ENCODE measurements at regions not wholly inside any gene's neighbourhood (a gene's known extent, or its start where the extent isn't known, plus 50 kb on each side); places are given as distances from the start of the nearest gene placed in this dataset.
"Not testable (repeated sequence)": the region's sequence is repeated elsewhere in the genome, so short reads cannot be mapped to it uniquely, and the experiment has no call there.

- DNase-seq, result no peak
- Histone ChIP-seq H3K4me3 (no peak overlapping the region), H3K36me3 (no peaks in the 10 kb centered on the region), H3K27me3 (ENCODE audit: low read depth) (no peaks in the 10 kb centered on the region), H3K4me1 (no peaks in the 10 kb centered on the region), H3K27ac (replicated peaks) (no peak overlapping the region), H3K9me3 (replicated peaks) (no peaks in the 10 kb centered on the region)
- TF ChIP-seq CTCF (IDR thresholded peaks at IDR 0.05; ENCODE audit: borderline replicate concordance), result no peak
- intact Hi-C loops (cut with micrococcal nuclease), result no loop called here
Measured at GRCh38 chrX:135649561-135649960, 63.9 kb upstream of the CT45A1 start.

- H3K4me3 ChIP-seq, result no peak overlapping the region
- no peaks in the 10 kb centered on the region for H3K27me3 ChIP-seq (ENCODE audit: low read depth)
- no peak overlapping the region for H3K27ac ChIP-seq (replicated peaks)
- no peak for TF ChIP-seq CTCF (IDR thresholded peaks at IDR 0.05; ENCODE audit: borderline replicate concordance)
- H3K36me3 ChIP-seq, result no peaks in the 10 kb centered on the region
- no peak for DNase-seq
- H3K9me3 ChIP-seq (replicated peaks), result no peaks in the 10 kb centered on the region
- intact Hi-C loops (cut with micrococcal nuclease), result no loop called here
- H3K4me1 ChIP-seq, result no peaks in the 10 kb centered on the region
Measured at GRCh38 chrX:135651647-135652295, 61.7 kb upstream of the CT45A1 start.

GRCh38 chrX:135652602-135653001 lies 60.8 kb upstream of the CT45A1 start:
- H3K4me1 ChIP-seq, result no peaks in the 10 kb centered on the region
- no peaks in the 10 kb centered on the region for H3K9me3 ChIP-seq (replicated peaks)
- H3K4me3 ChIP-seq, result no peak overlapping the region
- no peak for DNase-seq
- no peaks in the 10 kb centered on the region for H3K27me3 ChIP-seq (ENCODE audit: low read depth)
- no peaks in the 10 kb centered on the region for H3K36me3 ChIP-seq
- intact Hi-C loops (cut with micrococcal nuclease), result no loop called here
- no peak for TF ChIP-seq CTCF (IDR thresholded peaks at IDR 0.05; ENCODE audit: borderline replicate concordance)
- no peak overlapping the region for H3K27ac ChIP-seq (replicated peaks)

GRCh38 chrX:135657952-135658654 lies 55.3 kb upstream of the CT45A1 start:
- H3K4me1 ChIP-seq; intact Hi-C loops (cut with micrococcal nuclease); H3K27ac ChIP-seq (replicated peaks); H3K27me3 ChIP-seq (ENCODE audit: low read depth); H3K36me3 ChIP-seq; DNase-seq; H3K9me3 ChIP-seq (replicated peaks); H3K4me3 ChIP-seq: not testable (repeated sequence)

Measured in left ventricle myocardium inferior (tissue), 1 donor.